ENCODE measurements at regions not wholly inside any gene's neighbourhood (a gene's known extent, or its start where the extent isn't known, plus 50 kb on each side); places are given as distances from the start of the nearest gene placed in this dataset.
"Not testable (repeated sequence)": the region's sequence is repeated elsewhere in the genome, so short reads cannot be mapped to it uniquely, and the experiment has no call there.

DNA sequence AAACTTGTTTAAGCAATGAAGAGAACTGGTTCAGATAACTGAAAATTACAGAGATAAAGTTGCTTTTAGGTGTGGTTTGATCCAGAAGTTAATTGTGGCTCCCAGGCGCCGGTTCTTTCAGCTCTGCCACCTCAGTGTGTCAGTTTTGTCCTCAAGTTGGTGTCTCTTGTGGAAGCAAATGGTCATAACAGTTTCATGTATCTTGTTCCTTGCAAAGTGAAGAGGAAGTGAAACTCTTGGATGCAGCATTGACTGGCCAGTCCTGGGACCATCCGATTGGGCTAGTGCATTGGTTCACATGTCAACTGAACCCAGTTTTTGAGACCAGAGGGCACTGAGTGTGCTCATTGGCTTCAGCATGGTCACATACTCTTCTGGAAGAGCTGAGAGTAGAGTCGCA lies 181.4 kb upstream of the GRM7 start:
- DNase-seq (ENCODE audit: low read depth) = no peak
- H3K4me3 ChIP-seq (replicated peaks; ENCODE audit: low read depth, low read length) = no peak overlapping the region
- TF ChIP-seq, protein P1, sequence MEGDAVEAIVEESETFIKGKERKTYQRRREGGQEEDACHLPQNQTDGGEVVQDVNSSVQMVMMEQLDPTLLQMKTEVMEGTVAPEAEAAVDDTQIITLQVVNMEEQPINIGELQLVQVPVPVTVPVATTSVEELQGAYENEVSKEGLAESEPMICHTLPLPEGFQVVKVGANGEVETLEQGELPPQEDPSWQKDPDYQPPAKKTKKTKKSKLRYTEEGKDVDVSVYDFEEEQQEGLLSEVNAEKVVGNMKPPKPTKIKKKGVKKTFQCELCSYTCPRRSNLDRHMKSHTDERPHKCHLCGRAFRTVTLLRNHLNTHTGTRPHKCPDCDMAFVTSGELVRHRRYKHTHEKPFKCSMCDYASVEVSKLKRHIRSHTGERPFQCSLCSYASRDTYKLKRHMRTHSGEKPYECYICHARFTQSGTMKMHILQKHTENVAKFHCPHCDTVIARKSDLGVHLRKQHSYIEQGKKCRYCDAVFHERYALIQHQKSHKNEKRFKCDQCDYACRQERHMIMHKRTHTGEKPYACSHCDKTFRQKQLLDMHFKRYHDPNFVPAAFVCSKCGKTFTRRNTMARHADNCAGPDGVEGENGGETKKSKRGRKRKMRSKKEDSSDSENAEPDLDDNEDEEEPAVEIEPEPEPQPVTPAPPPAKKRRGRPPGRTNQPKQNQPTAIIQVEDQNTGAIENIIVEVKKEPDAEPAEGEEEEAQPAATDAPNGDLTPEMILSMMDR (IDR thresholded peaks at IDR 0.05; ENCODE audit: low read length, missing control alignments) = no peak

DNA sequence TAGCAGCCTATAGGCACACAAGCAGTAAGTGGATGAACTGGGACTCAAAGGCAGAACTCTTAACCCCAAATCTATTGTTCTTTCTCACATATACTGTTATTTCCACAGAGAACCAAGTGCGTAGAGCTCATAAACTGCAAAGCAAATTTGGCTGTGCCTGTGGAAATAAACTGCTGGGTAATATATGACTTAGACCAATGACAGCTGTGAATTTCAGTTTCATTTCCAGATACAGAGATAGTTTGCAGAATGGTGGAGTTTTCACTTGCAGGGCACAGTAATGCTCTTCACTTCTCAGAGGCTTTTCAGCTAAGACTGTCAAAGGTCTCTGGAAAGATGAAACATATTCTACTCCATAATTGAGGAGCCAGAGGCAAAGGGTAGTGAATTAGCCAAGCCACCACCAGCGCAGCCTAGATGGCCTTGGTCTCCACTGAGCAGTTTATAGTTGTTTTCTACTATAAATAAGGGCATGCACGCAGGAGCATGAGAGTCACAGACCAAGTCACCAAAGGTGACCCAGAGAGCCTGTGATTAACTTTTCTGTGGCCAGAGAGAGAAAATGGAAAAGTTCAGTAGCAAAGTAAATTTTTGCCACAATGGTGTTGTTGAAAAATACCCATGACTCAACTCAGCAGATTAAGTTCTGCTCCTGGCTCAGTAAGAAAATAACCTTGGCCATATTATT lies 180.7 kb upstream of the GRM7 start:
- H3K4me3 ChIP-seq (replicated peaks; ENCODE audit: low read depth, low read length) = no peak overlapping the region
- TF ChIP-seq, protein P1 (IDR thresholded peaks at IDR 0.05; ENCODE audit: low read length, missing control alignments) = no peak
- no peak for DNase-seq (ENCODE audit: low read depth)

DNA sequence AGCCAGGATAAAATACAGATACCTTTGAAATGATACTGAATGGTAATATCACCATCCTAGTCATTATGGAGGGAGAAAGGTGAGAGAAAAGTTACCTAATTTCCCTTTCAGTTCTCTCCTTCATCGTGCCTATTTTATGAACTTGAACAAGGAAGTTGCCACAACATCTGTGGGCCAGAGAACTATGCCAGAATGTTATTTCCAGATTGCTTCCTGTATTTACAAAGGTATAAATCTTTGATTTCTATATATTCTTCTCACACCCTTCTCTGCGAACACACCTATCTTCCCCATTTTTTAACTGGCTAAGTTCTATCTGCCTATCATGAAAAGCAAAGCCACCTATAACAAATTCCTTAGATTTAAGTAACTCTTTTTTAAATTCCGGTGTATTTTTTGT lies 163.6 kb upstream of the GRM7 start:
- no peak overlapping the region for H3K4me3 ChIP-seq (replicated peaks; ENCODE audit: low read depth, low read length)
- TF ChIP-seq, protein P1 (IDR thresholded peaks at IDR 0.05; ENCODE audit: low read length, missing control alignments) = no peak
- DNase-seq (ENCODE audit: low read depth) = no peak

DNA sequence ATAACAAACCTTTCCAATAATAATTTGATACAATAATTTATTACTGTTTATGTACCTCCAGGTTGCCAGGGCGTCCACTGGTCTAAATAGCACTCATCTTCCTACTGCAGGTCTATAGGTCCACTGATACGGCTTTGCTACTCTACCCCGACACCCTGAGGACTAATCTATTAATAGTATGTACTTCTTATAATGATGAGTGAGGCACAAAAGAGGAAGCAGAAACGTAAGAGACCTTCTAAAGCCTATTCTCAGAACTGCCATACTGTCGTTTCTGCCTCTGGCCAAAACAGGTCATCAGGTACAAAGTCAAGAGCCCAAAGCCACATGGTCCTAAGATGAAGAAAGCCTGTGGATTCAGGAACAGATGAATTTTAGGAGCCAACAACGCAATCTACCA lies 163.2 kb upstream of the GRM7 start:
- no peak for DNase-seq (ENCODE audit: low read depth)
- H3K4me3 ChIP-seq (replicated peaks; ENCODE audit: low read depth, low read length) = no peak overlapping the region
- TF ChIP-seq, protein P1 (IDR thresholded peaks at IDR 0.05; ENCODE audit: low read length, missing control alignments) = no peak

DNA sequence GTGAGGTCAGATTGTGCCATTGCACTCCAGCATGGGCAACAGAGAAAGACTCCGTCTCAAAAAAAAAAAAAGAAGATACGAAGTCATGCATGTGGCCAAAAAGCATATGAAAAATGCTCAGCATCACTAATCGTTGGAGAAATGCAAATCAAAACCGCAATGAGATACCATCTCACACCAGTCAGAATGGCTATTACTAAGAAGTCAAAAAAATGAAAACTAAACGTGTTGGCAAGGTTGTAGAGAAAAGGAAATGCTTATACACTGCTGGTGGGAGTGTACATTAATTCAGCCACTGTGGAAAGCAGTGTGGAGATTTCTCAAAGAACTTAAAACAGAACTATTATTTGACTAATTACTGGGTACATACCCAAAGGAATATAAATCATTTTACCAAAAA lies 156.1 kb upstream of the GRM7 start:
- DNase-seq (ENCODE audit: low read depth); H3K4me3 ChIP-seq (replicated peaks; ENCODE audit: low read depth, low read length): not testable (repeated sequence)

DNA sequence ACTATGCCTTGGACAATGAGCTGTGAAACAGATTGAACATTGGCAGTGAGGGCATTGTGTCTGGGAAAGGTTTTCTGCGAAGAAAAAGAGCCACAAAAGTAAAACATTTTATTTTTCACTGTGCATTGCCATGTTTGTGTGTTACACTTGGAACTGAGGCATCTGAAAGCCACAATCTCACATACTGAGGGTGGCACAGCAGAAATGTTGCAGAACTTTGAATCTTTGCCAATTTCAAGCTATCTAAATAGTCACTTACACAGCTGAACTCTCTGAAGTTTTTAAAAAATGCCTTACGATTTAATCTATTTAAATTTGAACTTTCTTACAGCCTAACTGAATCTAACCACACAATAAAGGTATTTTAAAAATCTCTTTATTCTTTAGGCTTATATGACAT lies 154.1 kb upstream of the GRM7 start:
- no peak overlapping the region for H3K4me3 ChIP-seq (replicated peaks; ENCODE audit: low read depth, low read length)
- no peak for DNase-seq (ENCODE audit: low read depth)
- TF ChIP-seq, protein P1 (IDR thresholded peaks at IDR 0.05; ENCODE audit: low read length, missing control alignments) = no peak

DNA sequence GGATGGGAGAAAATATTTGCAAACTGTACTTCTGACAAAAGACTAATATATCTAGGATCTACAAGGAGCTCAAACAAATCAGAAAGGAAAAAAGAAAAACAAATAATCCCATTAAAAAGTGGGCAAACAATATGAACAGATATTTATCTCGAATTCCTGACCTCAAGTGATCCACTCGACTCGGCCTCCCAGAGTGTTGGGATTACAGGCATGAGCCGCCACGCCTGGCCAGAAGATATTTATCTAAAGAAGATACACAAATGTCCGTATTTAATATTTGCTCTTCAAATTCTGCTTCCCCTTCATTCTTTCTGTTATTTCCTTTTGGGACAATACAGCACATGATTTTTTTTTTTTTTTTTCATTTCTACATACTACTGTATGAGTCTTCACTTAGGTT lies 151.7 kb upstream of the GRM7 start:
- no peak overlapping the region for H3K4me3 ChIP-seq (replicated peaks; ENCODE audit: low read depth, low read length)
- DNase-seq (ENCODE audit: low read depth) = no peak
- TF ChIP-seq, protein P1 (IDR thresholded peaks at IDR 0.05; ENCODE audit: low read length, missing control alignments) = no peak
